Spleen (tissue), 11 donors: ENCODE measurements at regions not wholly inside any gene's neighbourhood (a gene's known extent, or its start where the extent isn't known, plus 50 kb on each side); places are given as distances from the start of the nearest gene placed in this dataset.
"Not testable (repeated sequence)": the region's sequence is repeated elsewhere in the genome, so short reads cannot be mapped to it uniquely, and the experiment has no call there.

Experiments
- DNase-seq: peaks from one replicate; pipeline ENCODE4 v3.0.0-alpha.2; 2020
- H3K27ac ChIP-seq, 8 donors: fragments of 200-600 bp; sonication (generic) in 7 of 8; 1 replicate in 4 of 8; 2 replicates in 4 of 8; pipeline versions ENCODE4 v1.5.0 to v1.8.0; 2016 to 2021; ENCODE audit warnings: inconsistent platforms in 4 of 8, mild to moderate bottlenecking in 4 of 8, moderate library complexity in 1 of 8
- H3K27me3 ChIP-seq, 7 donors: fragments of 200-600 bp; sonication (generic) in 6 of 7; replicated peaks in 1 of 7; 1 replicate in 4 of 7; 2 replicates in 3 of 7; pipeline versions ENCODE4 v1.5.0 to v1.8.0; 2016 to 2021; ENCODE audit warnings: inconsistent platforms in 3 of 7, mild to moderate bottlenecking in 1 of 7
- H3K36me3 ChIP-seq, 6 donors: fragments of 200-600 bp; sonication (generic) in 5 of 6; 1 replicate in 4 of 6; 2 replicates in 2 of 6; pipeline versions ENCODE4 v1.5.0 to v1.8.0; 2016 to 2021; ENCODE audit warnings: inconsistent platforms in 2 of 6
- H3K4me1 ChIP-seq, 6 donors: fragments of 200-600 bp; sonication (generic) in 5 of 6; 1 replicate in 3 of 6; 2 replicates in 3 of 6; pipeline versions ENCODE4 v1.5.0 to v1.8.0; 2016 to 2021; ENCODE audit warnings: inconsistent platforms in 3 of 6
- H3K4me3 ChIP-seq, 8 donors: fragments of 200-600 bp; sonication (generic) in 7 of 8; 1 replicate in 4 of 8; 2 replicates in 4 of 8; pipeline versions ENCODE4 v1.5.0 to v1.8.0; 2016 to 2021; ENCODE audit warnings: inconsistent platforms in 4 of 8, mild to moderate bottlenecking in 4 of 8, moderate library complexity in 2 of 8
- H3K9me3 ChIP-seq, 8 donors: fragments of 200-600 bp; sonication (generic) in 7 of 8; 1 replicate in 4 of 8; 2 replicates in 4 of 8; pipeline versions ENCODE4 v1.5.0 to v1.8.0; 2016 to 2021; ENCODE audit warnings: inconsistent platforms in 4 of 8
- POLR2A ChIP-seq, 3 donors: fragments of 450-650 bp; IDR thresholded peaks; one replicate each; pipeline ENCODE4 v1.5.1; 2017; ENCODE audit warnings: antibody characterized with exemption in 3 of 3, mild to moderate bottlenecking in 1 of 3
- POLR2AphosphoS5 ChIP-seq, 3 donors: sonication (generic); formaldehyde crosslinking; IDR thresholded peaks; one replicate each; pipeline ENCODE4 v1.5.1; 2017; ENCODE audit warnings: antibody characterized with exemption in 3 of 3
- WGBS, 5 donors: extraction: QIAGEN DNeasy Blood & Tissue Kit in 3 of 5; methylation state at CpG; one replicate each; pipeline versions ENCODE4 v1.1.5 to v1.1.7; 2013 to 2018; 5-methylcytosine and 5-hydroxymethylcytosine counted together
- intact Hi-C: fragments of 100-400 bp; cut with DNase I; formaldehyde crosslinking; loops from one replicate; pipeline ENCODE4 v1.15.0; 2023; ENCODE audit warnings: low total_unique reads
- TF ChIP-seq, protein P1 (sequence below), 11 experiments: fragments of 200-600 bp in 7 of 11; fragments of 450-650 bp in 4 of 11; sonication (generic) in 4 of 11; IDR thresholded peaks in 8 of 11; conservative IDR thresholded peaks in 3 of 11; 1 replicate in 7 of 11; 2 replicates in 4 of 11; pipeline versions ENCODE4 v1.4.0 to v1.8.0; 2016 to 2021; ENCODE audit warnings: antibody characterized with exemption in 11 of 11, inconsistent platforms in 4 of 11, mild to moderate bottlenecking in 1 of 11
- donor health status: healthy with polysubstance abuse.
- donor health status: DM: no; HTN: no; CAD: no; lungs with moderate emphysema.
- donor health status: DM: no; HTN: no; CAD: no.
- donor health status: Bipolar disorder and iron deficiency.
- donor health status: healthy.
- donor health status: DM: no; HTN: no; CAD: no.
- donor health status: DM: yes; HTN: yes; CAD: no.

DNA sequence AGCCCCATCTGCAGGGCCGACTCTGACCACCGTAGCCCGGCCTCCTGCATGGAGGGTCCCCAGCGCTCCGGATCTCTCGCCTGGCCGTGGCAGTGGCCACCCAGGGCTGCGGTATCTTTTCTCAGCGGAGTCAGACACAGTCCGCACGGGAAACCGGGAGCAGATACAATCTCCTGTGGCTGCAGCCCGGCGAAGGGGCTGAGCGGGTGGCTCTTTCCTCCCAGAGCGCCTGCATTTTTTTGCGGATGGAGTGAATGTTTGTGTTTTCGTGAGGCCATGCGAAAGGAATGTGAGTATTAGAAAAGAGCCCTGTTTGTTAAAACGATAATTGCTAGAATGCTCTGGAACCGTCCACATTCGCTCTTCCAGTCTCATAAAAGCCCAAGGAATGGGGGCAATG is 53.4 kb upstream of the PTCH1 start:
- Histone ChIP-seq H3K27me3 (peaks cover 0 to 62% (median 5%) of the 10 kb centered on the region in 7 donors), H3K4me3 (no peak overlapping the region), H3K9me3 (no peaks in the 10 kb centered on the region), H3K36me3 (no peaks in the 10 kb centered on the region), H3K4me1 (peaks cover 0 to 12% (median 0%) of the 10 kb centered on the region in 6 donors), H3K27ac (no peak overlapping the region)
- DNase-seq: no peak
- WGBS, 5 donors: 28 to 37% (median 31%) methylated on average over 17 to 22 of the region's 22 CpGs
- intact Hi-C loops: no loop called here
- TF ChIP-seq POLR2AphosphoS5 (IDR thresholded peaks at IDR 0.05): no peak
- TF ChIP-seq POLR2A (IDR thresholded peaks at IDR 0.05): no peak
- TF ChIP-seq, protein P1, sequence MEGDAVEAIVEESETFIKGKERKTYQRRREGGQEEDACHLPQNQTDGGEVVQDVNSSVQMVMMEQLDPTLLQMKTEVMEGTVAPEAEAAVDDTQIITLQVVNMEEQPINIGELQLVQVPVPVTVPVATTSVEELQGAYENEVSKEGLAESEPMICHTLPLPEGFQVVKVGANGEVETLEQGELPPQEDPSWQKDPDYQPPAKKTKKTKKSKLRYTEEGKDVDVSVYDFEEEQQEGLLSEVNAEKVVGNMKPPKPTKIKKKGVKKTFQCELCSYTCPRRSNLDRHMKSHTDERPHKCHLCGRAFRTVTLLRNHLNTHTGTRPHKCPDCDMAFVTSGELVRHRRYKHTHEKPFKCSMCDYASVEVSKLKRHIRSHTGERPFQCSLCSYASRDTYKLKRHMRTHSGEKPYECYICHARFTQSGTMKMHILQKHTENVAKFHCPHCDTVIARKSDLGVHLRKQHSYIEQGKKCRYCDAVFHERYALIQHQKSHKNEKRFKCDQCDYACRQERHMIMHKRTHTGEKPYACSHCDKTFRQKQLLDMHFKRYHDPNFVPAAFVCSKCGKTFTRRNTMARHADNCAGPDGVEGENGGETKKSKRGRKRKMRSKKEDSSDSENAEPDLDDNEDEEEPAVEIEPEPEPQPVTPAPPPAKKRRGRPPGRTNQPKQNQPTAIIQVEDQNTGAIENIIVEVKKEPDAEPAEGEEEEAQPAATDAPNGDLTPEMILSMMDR (IDR thresholded peaks at IDR 0.05 in 8 of 11, conservative IDR thresholded peaks at IDR 0.05 in 3 of 11): no peak

DNA sequence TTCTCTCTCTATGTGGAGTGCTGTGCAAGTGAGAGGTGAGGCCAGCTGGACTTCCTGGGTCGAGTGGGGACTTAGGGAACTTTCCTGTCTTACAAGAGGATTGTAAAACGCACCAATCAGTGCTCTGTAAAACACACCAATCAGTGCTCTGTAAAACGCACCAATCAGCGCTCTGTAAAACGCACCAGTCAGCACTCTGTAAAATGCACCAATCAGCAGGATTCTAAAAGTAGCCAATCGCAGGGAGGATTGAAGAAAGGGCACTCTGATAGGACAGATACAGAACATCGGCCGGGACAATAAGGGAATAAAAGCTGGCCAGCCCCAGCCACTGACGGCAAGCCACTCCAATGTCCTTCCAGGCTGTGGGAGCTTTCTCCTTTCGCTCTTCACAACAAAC is 52.0 kb upstream of the PTCH1 start:
- intact Hi-C loops, H3K36me3 ChIP-seq, DNase-seq, H3K27ac ChIP-seq, H3K4me3 ChIP-seq, H3K9me3 ChIP-seq: not testable (repeated sequence)
- 90 to 93% (median 91%) methylated on average over 8 to 10 of the region's 10 CpGs for WGBS, 5 donors
- Histone ChIP-seq H3K4me1 (peaks cover 0 to 12% (median 0%) of the 10 kb centered on the region in 6 donors), H3K27me3 (peaks cover 0 to 70% (median 5%) of the 10 kb centered on the region in 7 donors)
